K562 (cell line): ENCODE measurements at regions not wholly inside any gene's neighbourhood (a gene's known extent, or its start where the extent isn't known, plus 50 kb on each side); places are given as distances from the start of the nearest gene placed in this dataset.

Experiments used
- CBX5 ChIP-seq: IDR thresholded peaks from 2 replicates; pipeline ENCODE4 v1.6.1; 2014; ENCODE audit warnings: low read depth, borderline replicate concordance
- HNRNPH1 ChIP-seq: fragments of 200-400 bp; formaldehyde crosslinking; optimal IDR thresholded peaks from 2 replicates; pipeline ENCODE3; 2017; ENCODE audit warnings: low read depth, mild to moderate bottlenecking, low read length, moderate library complexity
- HNRNPLL ChIP-seq: fragments of 200-400 bp; formaldehyde crosslinking; IDR thresholded peaks from 2 replicates; pipeline ENCODE4 v1.6.1; 2017; ENCODE audit warnings: low read length, low read depth, mild to moderate bottlenecking; ENCODE audit not compliant: poor library complexity, severe bottlenecking
- MAZ ChIP-seq, 2 experiments: fragments of 450-650 bp in 1 of 2; sonication (generic) in 1 of 2; formaldehyde crosslinking; IDR thresholded peaks in 1 of 2; conservative IDR thresholded peaks in 1 of 2; 2 replicates each; pipeline versions ENCODE4 v1.4.0 to v1.5.0; 2020; ENCODE audit warnings: mild to moderate bottlenecking in 1 of 2, missing genetic modification reagents in 1 of 2
- MEF2A ChIP-seq: IDR thresholded peaks from 2 replicates; pipeline ENCODE4 v1.6.1; 2011; ENCODE audit warnings: low read depth, mild to moderate bottlenecking, low read length, moderate library complexity; ENCODE audit not compliant: control insufficient read depth
- NR2C2 ChIP-seq, 2 experiments: fragments of 200-800 bp in 1 of 2; sonication (Bioruptor generic) in 1 of 2; sonication (generic) in 1 of 2; formaldehyde crosslinking in 1 of 2; IDR thresholded peaks; 2 replicates each; pipeline versions ENCODE4 v1.6.1 to v1.8.0; 2016 to 2022; ENCODE audit warnings: mild to moderate bottlenecking in 1 of 2, missing compliant biosample characterization in 1 of 2, missing genetic modification characterization in 1 of 2, missing genetic modification reagents in 1 of 2
- POLR2AphosphoS2 ChIP-seq: IDR thresholded peaks from 2 replicates; pipeline ENCODE4 v1.6.1; 2012; ENCODE audit warnings: low read length, improper control_type of control experiment
- RAD51 ChIP-seq: fragments of 450-650 bp; IDR thresholded peaks from 2 replicates; pipeline ENCODE4 v1.7.1; 2016; ENCODE audit warnings: low read depth, mild to moderate bottlenecking, borderline replicate concordance
- ZBTB8A ChIP-seq: fragments of 450-650 bp; IDR thresholded peaks from 2 replicates; pipeline ENCODE4 v1.6.1; 2018; ENCODE audit warnings: mild to moderate bottlenecking, moderate library complexity; ENCODE audit not compliant: partially characterized antibody
- ZNF232 ChIP-seq: sonication (generic); formaldehyde crosslinking; IDR thresholded peaks from 2 replicates; pipeline ENCODE4 v1.8.0; 2022; ENCODE audit warnings: mild to moderate bottlenecking, missing genetic modification reagents
- ZNF316 ChIP-seq: fragments of 450-650 bp; IDR thresholded peaks from 2 replicates; pipeline ENCODE4 v1.6.1; 2016
- TF ChIP-seq, protein P1 (sequence below), 3 experiments: IDR thresholded peaks in 2 of 3; conservative IDR thresholded peaks in 1 of 3; 2 replicates each; pipeline ENCODE4 v1.5.1; 2011 to 2012; ENCODE audit warnings: low read length in 3 of 3, mild to moderate bottlenecking in 3 of 3, control low read depth in 2 of 3, improper control_type of control experiment in 1 of 3, inconsistent platforms in 1 of 3, low read depth in 1 of 3, mixed read lengths in 1 of 3, moderate library complexity in 1 of 3; ENCODE audit not compliant: insufficient read depth in 2 of 3
- TF ChIP-seq, protein P2 (sequence below): fragments of 450-650 bp; IDR thresholded peaks from 2 replicates; pipeline ENCODE4 v1.6.1; 2014; ENCODE audit warnings: low read depth, mild to moderate bottlenecking, moderate library complexity, borderline replicate concordance

DNA sequence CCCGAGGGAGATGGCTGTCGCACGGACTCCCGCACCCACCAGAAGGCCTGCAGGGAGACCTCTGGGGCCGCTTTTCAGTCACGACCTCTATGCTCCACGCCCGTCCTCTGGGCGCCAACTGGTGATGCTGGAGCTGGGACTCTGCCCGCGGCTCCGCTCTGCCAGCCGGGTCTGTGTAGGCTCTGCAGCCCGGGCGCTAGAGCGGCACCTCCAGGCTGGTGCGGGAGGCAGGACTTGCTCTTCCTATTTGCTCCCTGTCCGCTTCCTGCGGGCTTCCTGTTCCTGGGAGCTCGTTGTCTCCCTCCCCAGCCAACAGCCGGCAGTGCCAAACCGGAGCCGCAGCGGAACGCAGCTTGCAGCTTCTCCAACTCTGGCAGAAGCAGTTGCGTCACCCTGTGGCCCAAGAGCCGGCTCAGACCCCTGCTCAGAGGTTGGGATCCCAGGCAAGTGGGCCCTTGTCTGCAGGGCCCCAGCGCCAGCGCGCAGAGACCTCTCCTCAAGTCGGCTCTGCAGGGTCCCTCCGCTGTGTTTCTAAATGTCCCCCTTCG lies 285.9 kb downstream of the XXYLT1 start:
- no peak for TF ChIP-seq ZBTB8A
- no peak for TF ChIP-seq RAD51
- no peak for TF ChIP-seq CBX5
- TF ChIP-seq, protein P1, sequence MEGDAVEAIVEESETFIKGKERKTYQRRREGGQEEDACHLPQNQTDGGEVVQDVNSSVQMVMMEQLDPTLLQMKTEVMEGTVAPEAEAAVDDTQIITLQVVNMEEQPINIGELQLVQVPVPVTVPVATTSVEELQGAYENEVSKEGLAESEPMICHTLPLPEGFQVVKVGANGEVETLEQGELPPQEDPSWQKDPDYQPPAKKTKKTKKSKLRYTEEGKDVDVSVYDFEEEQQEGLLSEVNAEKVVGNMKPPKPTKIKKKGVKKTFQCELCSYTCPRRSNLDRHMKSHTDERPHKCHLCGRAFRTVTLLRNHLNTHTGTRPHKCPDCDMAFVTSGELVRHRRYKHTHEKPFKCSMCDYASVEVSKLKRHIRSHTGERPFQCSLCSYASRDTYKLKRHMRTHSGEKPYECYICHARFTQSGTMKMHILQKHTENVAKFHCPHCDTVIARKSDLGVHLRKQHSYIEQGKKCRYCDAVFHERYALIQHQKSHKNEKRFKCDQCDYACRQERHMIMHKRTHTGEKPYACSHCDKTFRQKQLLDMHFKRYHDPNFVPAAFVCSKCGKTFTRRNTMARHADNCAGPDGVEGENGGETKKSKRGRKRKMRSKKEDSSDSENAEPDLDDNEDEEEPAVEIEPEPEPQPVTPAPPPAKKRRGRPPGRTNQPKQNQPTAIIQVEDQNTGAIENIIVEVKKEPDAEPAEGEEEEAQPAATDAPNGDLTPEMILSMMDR (IDR thresholded peaks at IDR 0.05 in 2 of 3, conservative IDR thresholded peaks at IDR 0.05 in 1 of 3; ENCODE audit: insufficient read depth in 2 of 3, low read depth in 1 of 3, low read length in 3 of 3), result peak in 2 of 3 experiments; percentile 33 to 50; a peak in 3 of 6 replicates
- TF ChIP-seq NR2C2 (CRISPR knock-in tag; IDR thresholded peaks at IDR 0.05), result no peak
- no peak for TF ChIP-seq NR2C2 (tag; IDR thresholded peaks at IDR 0.05)
- no peak for TF ChIP-seq POLR2AphosphoS2
- no peak for TF ChIP-seq MEF2A
- no peak for TF ChIP-seq ZNF232 (CRISPR knock-in tag)
- TF ChIP-seq, protein P2, sequence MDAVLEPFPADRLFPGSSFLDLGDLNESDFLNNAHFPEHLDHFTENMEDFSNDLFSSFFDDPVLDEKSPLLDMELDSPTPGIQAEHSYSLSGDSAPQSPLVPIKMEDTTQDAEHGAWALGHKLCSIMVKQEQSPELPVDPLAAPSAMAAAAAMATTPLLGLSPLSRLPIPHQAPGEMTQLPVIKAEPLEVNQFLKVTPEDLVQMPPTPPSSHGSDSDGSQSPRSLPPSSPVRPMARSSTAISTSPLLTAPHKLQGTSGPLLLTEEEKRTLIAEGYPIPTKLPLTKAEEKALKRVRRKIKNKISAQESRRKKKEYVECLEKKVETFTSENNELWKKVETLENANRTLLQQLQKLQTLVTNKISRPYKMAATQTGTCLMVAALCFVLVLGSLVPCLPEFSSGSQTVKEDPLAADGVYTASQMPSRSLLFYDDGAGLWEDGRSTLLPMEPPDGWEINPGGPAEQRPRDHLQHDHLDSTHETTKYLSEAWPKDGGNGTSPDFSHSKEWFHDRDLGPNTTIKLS, result no peak
- TF ChIP-seq HNRNPH1, result no peak
- no peak for TF ChIP-seq HNRNPLL
- TF ChIP-seq MAZ (CRISPR knock-in tag; conservative IDR thresholded peaks at IDR 0.05 in 1 of 2, IDR thresholded peaks at IDR 0.05 in 1 of 2), result no peak
- no peak for TF ChIP-seq ZNF316
